GM18951 (cell line): ENCODE measurements at regions not wholly inside any gene's neighbourhood (a gene's known extent, or its start where the extent isn't known, plus 50 kb on each side); places are given as distances from the start of the nearest gene placed in this dataset.
"Not testable (repeated sequence)": the region's sequence is repeated elsewhere in the genome, so short reads cannot be mapped to it uniquely, and the experiment has no call there.

Source experiments
- POLR2A ChIP-seq: IDR thresholded peaks from 4 replicates; pipeline ENCODE4 v1.6.1; 2011; ENCODE audit warnings: mild to moderate bottlenecking; ENCODE audit not compliant: insufficient read length, insufficient read depth; ENCODE audit errors: extremely low read depth
- in situ Hi-C: fragments of 300-500 bp; cut with MboI; formaldehyde crosslinking; loops from one replicate; pipeline ENCODE4 v1.12.0; 2022; ENCODE audit warnings: low sequenced_read_pairs, mixed read lengths, inconsistent platforms; ENCODE audit not compliant: unreplicated experiment

GRCh38 chr4:155599596-155599995 is 67.1 kb upstream of the GUCY1A1 start:
- in situ Hi-C loops, result no loop called here
- TF ChIP-seq POLR2A, result no peak

DNA sequence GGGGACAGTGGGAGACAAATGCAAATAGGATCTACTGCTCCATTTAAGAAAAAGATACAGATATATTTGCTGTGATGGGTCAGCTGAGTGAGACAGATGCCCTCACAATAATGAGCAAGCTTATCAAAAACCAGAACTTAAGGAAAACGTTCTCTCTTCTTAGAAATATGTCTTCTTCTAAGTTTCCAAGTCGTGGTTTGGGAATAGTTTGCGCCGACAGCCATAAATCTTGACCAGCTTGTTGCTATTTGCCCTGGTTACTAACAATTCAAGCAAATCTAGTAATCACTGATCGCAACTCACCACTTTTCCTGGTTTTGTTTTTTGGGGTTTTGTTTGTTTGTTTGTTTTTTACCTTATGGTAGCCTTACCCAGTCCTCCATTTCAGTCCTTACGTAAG is 67.6 kb upstream of the GUCY1A1 start:
- TF ChIP-seq POLR2A, result no peak
- in situ Hi-C loops, result no loop called here

DNA sequence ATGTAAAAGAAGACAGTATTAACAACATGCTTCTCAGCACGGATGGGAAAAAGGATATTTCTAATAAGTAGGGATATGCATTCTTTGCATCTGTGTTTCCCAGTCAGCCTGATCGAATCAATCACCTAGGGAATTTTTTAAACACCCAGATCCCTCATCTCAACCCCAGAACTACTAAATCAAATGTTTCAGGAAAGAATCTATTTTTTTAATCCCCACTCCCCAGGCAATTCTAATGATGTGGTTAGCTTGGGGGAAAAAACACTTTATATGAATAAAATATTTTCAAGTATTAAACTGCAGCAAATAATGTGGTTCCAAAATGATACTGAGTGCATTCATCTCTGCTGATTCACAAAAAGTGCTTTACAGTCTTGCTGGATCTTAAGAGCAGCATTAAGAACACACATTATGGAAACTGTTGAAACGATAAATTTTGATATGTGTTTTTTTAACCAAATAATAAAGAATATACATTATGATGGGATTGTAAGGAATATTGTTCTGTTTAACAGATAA is 68.7 kb upstream of the GUCY1A1 start:
- TF ChIP-seq POLR2A, result no peak
- in situ Hi-C loops, result no loop called here

DNA sequence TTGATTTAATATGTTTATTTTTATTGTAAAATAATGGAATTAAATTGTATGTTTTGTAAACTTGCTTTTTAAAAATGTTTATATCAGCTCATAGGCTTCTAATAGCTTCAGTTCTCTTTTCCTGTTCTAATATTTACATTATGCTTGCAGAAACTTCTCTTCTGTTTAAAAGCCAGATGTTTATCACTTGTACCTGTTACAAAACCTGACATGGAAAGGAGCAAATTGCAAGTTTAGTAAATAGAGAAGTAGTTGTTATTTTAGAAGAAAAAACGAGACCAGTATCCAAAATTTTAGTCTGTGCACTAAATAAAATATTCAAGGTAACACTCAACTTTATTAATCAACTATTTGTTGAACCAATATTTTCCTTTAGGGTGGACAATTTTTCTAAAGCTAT is 69.4 kb upstream of the GUCY1A1 start:
- in situ Hi-C loops, result no loop called here

GRCh38 chr4:155593793-155594192 is 72.9 kb upstream of the GUCY1A1 start:
- in situ Hi-C loops, result no loop called here
- no peak for TF ChIP-seq POLR2A

More for the DNA sequence above, 69.4 kb upstream of the GUCY1A1 start:
- TF ChIP-seq POLR2A, result no peak

- TF ChIP-seq POLR2A, result no peak
- in situ Hi-C loops, result no loop called here
These were observed 73.7 kb upstream of the GUCY1A1 start for GRCh38 chr4:155592938-155593297.

GRCh38 chr4:155592179-155592937 is 74.3 kb upstream of the GUCY1A1 start:
- in situ Hi-C loops, result no loop called here

GRCh38 chr4:155591738-155592143 is 74.9 kb upstream of the GUCY1A1 start:
- TF ChIP-seq POLR2A, result no peak
- in situ Hi-C loops, result no loop called here

More at GRCh38 chr4:155592179-155592937, 74.3 kb upstream of the GUCY1A1 start:
- TF ChIP-seq POLR2A, result no peak

- no peak for TF ChIP-seq POLR2A
- in situ Hi-C loops, result no loop called here
These were observed 75.7 kb upstream of the GUCY1A1 start for GRCh38 chr4:155590796-155591585.

GRCh38 chr4:155588437-155588836 is 78.2 kb upstream of the GUCY1A1 start:
- no peak for TF ChIP-seq POLR2A
- in situ Hi-C loops, result no loop called here

- no peak for TF ChIP-seq POLR2A
- in situ Hi-C loops, result no loop called here
These were observed 78.9 kb upstream of the GUCY1A1 start for GRCh38 chr4:155587766-155588165.

DNA sequence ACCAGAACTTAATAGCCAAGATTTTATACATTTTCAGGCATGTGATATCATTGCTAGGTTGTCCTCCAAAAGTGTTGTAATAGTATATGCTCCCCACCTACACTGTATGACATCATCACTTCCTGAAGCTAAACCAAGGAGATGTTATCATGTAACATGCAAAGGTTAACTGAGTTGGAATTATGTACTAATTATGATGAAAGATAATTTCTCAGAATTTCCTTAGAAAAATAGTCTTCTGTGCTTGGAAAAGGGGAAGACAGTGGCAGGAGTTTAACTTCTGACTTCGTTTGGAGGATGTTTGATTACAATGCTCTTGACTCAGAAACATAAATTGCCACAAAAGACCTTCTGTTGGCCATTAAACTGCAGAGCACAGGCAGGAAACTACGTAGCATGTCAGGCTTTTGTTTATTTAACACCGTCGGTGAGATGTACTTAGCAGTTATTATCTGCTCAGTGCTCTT is 83.6 kb upstream of the GUCY1A1 start:
- in situ Hi-C loops, result no loop called here
- no peak for TF ChIP-seq POLR2A

DNA sequence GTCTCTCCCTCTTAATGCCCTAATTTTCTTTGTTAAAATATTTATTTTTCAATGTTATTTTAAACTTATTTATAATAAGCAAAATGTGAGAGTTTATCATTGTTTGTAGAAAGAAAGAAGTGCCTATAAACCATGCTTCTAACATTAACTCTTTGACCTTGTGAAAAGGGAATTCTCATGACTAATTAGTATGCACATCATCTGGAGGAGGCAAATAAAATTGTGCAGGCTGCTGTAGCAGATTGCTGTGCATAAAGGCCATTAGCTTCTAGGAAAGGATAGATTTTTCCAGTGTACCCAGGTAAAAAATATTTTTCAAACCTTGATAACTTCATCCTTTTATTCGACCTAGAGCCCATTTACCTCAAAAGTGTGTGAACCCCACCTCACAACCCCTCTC is 84.6 kb upstream of the GUCY1A1 start:
- TF ChIP-seq POLR2A, result no peak
- in situ Hi-C loops, result no loop called here

- no peak for TF ChIP-seq POLR2A
- in situ Hi-C loops, result no loop called here
These were observed 87.8 kb upstream of the GUCY1A1 start for GRCh38 chr4:155578726-155579370.

DNA sequence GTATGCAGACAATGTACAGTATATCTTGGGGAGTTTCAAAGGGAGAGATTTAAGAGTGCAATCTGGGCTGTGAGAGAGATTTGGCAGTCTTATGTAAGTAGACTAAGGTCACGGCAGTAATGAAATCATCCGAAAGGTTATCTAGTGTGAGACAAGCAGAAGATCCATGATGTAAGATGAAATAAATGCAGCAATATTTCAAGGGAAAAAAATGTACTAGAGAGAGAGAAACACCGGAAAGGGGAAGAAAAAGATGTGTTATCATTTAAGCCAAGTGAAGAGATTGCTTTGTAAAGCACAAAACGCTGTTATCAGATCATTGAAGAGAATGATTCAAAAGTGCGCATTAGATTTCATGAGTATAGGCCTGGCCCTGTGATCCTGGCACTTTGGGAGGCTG is 88.4 kb upstream of the GUCY1A1 start:
- TF ChIP-seq POLR2A, result no peak
- in situ Hi-C loops, result no loop called here

GRCh38 chr4:155574329-155574728 is 92.3 kb upstream of the GUCY1A1 start:
- in situ Hi-C loops, result not testable (repeated sequence)
